H9 (cell line): ENCODE measurements at regions not wholly inside any gene's neighbourhood (a gene's known extent, or its start where the extent isn't known, plus 50 kb on each side); places are given as distances from the start of the nearest gene placed in this dataset.

ENCODE experiments used
- DNase-seq: peaks from one replicate; pipeline ENCODE4 v3.0.0-alpha.2; 2017
- H2AFZ ChIP-seq: one replicate; pipeline ENCODE4 v1.6.1; 2013; ENCODE audit warnings: mild to moderate bottlenecking, low read length, control low read depth, moderate library complexity
- H2AK5ac ChIP-seq: 2 replicates; pipeline ENCODE4 v1.6.1; 2013; ENCODE audit warnings: low read length, control low read depth, mixed read lengths; ENCODE audit not compliant: insufficient read length
- H2BK120ac ChIP-seq: one replicate; pipeline ENCODE4 v1.6.1; 2013; ENCODE audit warnings: low read depth, mild to moderate bottlenecking, low read length, control low read depth, inconsistent platforms; ENCODE audit not compliant: poor library complexity, severe bottlenecking
- H2BK12ac ChIP-seq: 2 replicates; pipeline ENCODE4 v1.6.1; 2013; ENCODE audit warnings: low read length, control low read depth, mixed read lengths, low read depth; ENCODE audit not compliant: insufficient read length
- H2BK15ac ChIP-seq: 2 replicates; pipeline ENCODE4 v1.6.1; 2013; ENCODE audit warnings: low read depth, low read length, control low read depth
- H2BK20ac ChIP-seq: one replicate; pipeline ENCODE4 v1.6.1; 2013; ENCODE audit warnings: low read depth, mild to moderate bottlenecking, low read length, control low read depth, inconsistent platforms; ENCODE audit not compliant: poor library complexity, severe bottlenecking
- H2BK5ac ChIP-seq: 2 replicates; pipeline ENCODE4 v1.6.1; 2013; ENCODE audit warnings: low read length, control low read depth, mixed read lengths; ENCODE audit not compliant: insufficient read length
- H3K14ac ChIP-seq: 2 replicates; pipeline ENCODE4 v1.6.1; 2013; ENCODE audit warnings: low read length, control low read depth; ENCODE audit not compliant: insufficient read depth
- H3K18ac ChIP-seq: 2 replicates; pipeline ENCODE4 v1.6.1; 2013; ENCODE audit warnings: low read depth, mild to moderate bottlenecking, mixed read lengths, low read length, control low read depth; ENCODE audit not compliant: insufficient read length
- H3K23ac ChIP-seq: 2 replicates; pipeline ENCODE4 v1.6.1; 2013; ENCODE audit warnings: low read length, control low read depth, mixed read lengths, low read depth; ENCODE audit not compliant: insufficient read length
- H3K23me2 ChIP-seq: 2 replicates; pipeline ENCODE4 v1.6.1; 2013; ENCODE audit warnings: low read depth, mild to moderate bottlenecking, mixed read lengths, low read length, control low read depth; ENCODE audit not compliant: insufficient read length, poor library complexity, severe bottlenecking
- H3K27ac ChIP-seq: 2 replicates; pipeline ENCODE4 v1.5.1; 2013; ENCODE audit warnings: low read length, control low read depth, mixed read lengths, low read depth; ENCODE audit not compliant: insufficient read length
- H3K27me3 ChIP-seq: 2 replicates; pipeline ENCODE4 v1.6.1; 2013; ENCODE audit warnings: low read length, control low read depth, inconsistent platforms; ENCODE audit not compliant: insufficient read depth
- H3K4ac ChIP-seq: 2 replicates; pipeline ENCODE4 v1.6.1; 2013; ENCODE audit warnings: low read depth, mild to moderate bottlenecking, control low read depth, inconsistent platforms, low read length, moderate library complexity
- H3K4me1 ChIP-seq: 2 replicates; pipeline ENCODE4 v1.6.1; 2013; ENCODE audit warnings: low read length, control low read depth, inconsistent platforms; ENCODE audit not compliant: insufficient read depth
- H3K4me2 ChIP-seq: 2 replicates; pipeline ENCODE4 v1.6.1; 2013; ENCODE audit warnings: low read length, control low read depth, mixed read lengths; ENCODE audit not compliant: insufficient read length, insufficient read depth
- H3K56ac ChIP-seq: 2 replicates; pipeline ENCODE4 v1.6.1; 2013; ENCODE audit warnings: low read depth, mild to moderate bottlenecking, mixed read lengths, low read length, control low read depth; ENCODE audit not compliant: insufficient read length
- H3K79me1 ChIP-seq: 2 replicates; pipeline ENCODE4 v1.6.1; 2013; ENCODE audit warnings: low read depth, mild to moderate bottlenecking, moderate library complexity, low read length, control low read depth, inconsistent platforms; ENCODE audit not compliant: insufficient read depth, poor library complexity, severe bottlenecking
- H3K79me2 ChIP-seq: 2 replicates; pipeline ENCODE4 v1.6.1; 2013; ENCODE audit warnings: low read length, control low read depth, inconsistent platforms; ENCODE audit not compliant: insufficient read depth
- H3K9ac ChIP-seq: 2 replicates; pipeline ENCODE4 v1.6.1; 2013; ENCODE audit warnings: low read length, control low read depth, mixed read lengths; ENCODE audit not compliant: insufficient read length; ENCODE audit errors: extremely low read depth
- H3K9me3 ChIP-seq: one replicate; pipeline ENCODE4 v1.6.1; 2013; ENCODE audit warnings: low read depth, low read length, inconsistent platforms; ENCODE audit not compliant: control insufficient read depth
- H3T11ph ChIP-seq: one replicate; pipeline ENCODE4 v1.6.1; 2013; ENCODE audit warnings: mild to moderate bottlenecking, low read length, control low read depth, inconsistent platforms
- H4K20me1 ChIP-seq: one replicate; pipeline ENCODE4 v1.6.1; 2013; ENCODE audit not compliant: control insufficient read depth, insufficient read length, insufficient read depth
- H4K5ac ChIP-seq: 2 replicates; pipeline ENCODE4 v1.6.1; 2013; ENCODE audit warnings: low read depth, mild to moderate bottlenecking, mixed read lengths, low read length, control low read depth; ENCODE audit not compliant: insufficient read length
- H4K8ac ChIP-seq: replicated peaks from 2 replicates; pipeline ENCODE4 v1.6.1; 2013; ENCODE audit warnings: low read length, control low read depth, mixed read lengths, low read depth; ENCODE audit not compliant: insufficient read length
- H4K91ac ChIP-seq: 2 replicates; pipeline ENCODE4 v1.6.1; 2013; ENCODE audit warnings: low read depth, mild to moderate bottlenecking, moderate library complexity, mixed read lengths, low read length, control low read depth; ENCODE audit not compliant: insufficient read length
- H3K27ac Mint-ChIP-seq, 3 experiments: 2 replicates in 2 of 3; 3 replicates in 1 of 3; pipeline ENCODE4 v1.8.0; 2020 to 2021; ENCODE audit warnings: mixed read lengths in 3 of 3, mild to moderate bottlenecking in 1 of 3, moderate library complexity in 1 of 3
- H3K27me3 Mint-ChIP-seq: 2 replicates; pipeline ENCODE4 v1.8.0; 2021; ENCODE audit warnings: low read depth, mild to moderate bottlenecking, moderate library complexity, mixed read lengths
- H3K36me3 Mint-ChIP-seq, 3 experiments: 2 replicates in 2 of 3; 3 replicates in 1 of 3; pipeline ENCODE4 v1.8.0; 2020 to 2021; ENCODE audit warnings: low read depth in 3 of 3, mixed read lengths in 3 of 3; ENCODE audit not compliant: insufficient read depth in 1 of 3
- H3K4me1 Mint-ChIP-seq, 2 experiments: 2 replicates each; pipeline ENCODE4 v1.8.0; 2020; ENCODE audit warnings: mixed read lengths in 2 of 2
- H3K4me3 Mint-ChIP-seq, 2 experiments: 2 replicates in 1 of 2; 3 replicates in 1 of 2; pipeline ENCODE4 v1.8.0; 2020 to 2021; ENCODE audit warnings: mild to moderate bottlenecking in 2 of 2, mixed read lengths in 2 of 2, moderate library complexity in 1 of 2
- H3K9me3 Mint-ChIP-seq, 2 experiments: 2 replicates in 1 of 2; 3 replicates in 1 of 2; pipeline ENCODE4 v1.8.0; 2020; ENCODE audit warnings: mild to moderate bottlenecking in 2 of 2, mixed read lengths in 2 of 2, moderate library complexity in 1 of 2
- WGBS: extraction: QIAGEN DNeasy Blood & Tissue Kit; methylation state at CpG from one replicate; pipeline ENCODE4 v1.1.7; 2013; ENCODE audit warnings: missing lambda C conversion rate, low lambda C conversion rate, mixed read lengths; ENCODE audit not compliant: insufficient read length; ENCODE audit errors: extremely low coverage; 5-methylcytosine and 5-hydroxymethylcytosine counted together
- TF ChIP-seq, protein P1 (sequence below): fragments of 200-600 bp; sonication (generic); conservative IDR thresholded peaks from 3 replicates; pipeline ENCODE4 v1.8.0; 2021; ENCODE audit warnings: antibody characterized with exemption, mild to moderate bottlenecking

- Mint-ChIP-seq H3K27me3 (no peaks in the 10 kb centered on the region), H3K36me3 (no peaks in the 10 kb centered on the region)
- no CpG with 5 or more reads among the region's 3 CpGs for WGBS
Observed at GRCh38 chr4:29459926-29460325, 1260.2 kb upstream of the PCDH7 start.

More at GRCh38 chr4:29459926-29460325, 1260.2 kb upstream of the PCDH7 start:
- Histone ChIP-seq H3K9me3 (no peaks in the 10 kb centered on the region), H4K5ac (no peak overlapping the region), H2BK5ac (no peak overlapping the region), H4K8ac (no peak overlapping the region), H3K9ac (no peak overlapping the region), H2BK20ac (no peak overlapping the region), H4K91ac (no peak overlapping the region), H3K79me2 (no peaks in the 10 kb centered on the region), H3K79me1 (no peaks in the 10 kb centered on the region), H2AK5ac (no peak overlapping the region), H2BK15ac (no peak overlapping the region), H2BK12ac (no peak overlapping the region), H3K23me2 (no peaks in the 10 kb centered on the region), H4K20me1 (no peaks in the 10 kb centered on the region), H3K4me1 (no peaks in the 10 kb centered on the region), H3K23ac (no peak overlapping the region), H3K27ac (no peak overlapping the region), H3K14ac (no peak overlapping the region), H2AFZ (no peak overlapping the region), H2BK120ac (no peak overlapping the region), H3K18ac (no peak overlapping the region), H3K4me2 (no peak overlapping the region), H3T11ph (no peak overlapping the region), H3K4ac (no peak overlapping the region), H3K27me3 (no peaks in the 10 kb centered on the region), H3K56ac (no peak overlapping the region)
- TF ChIP-seq, protein P1, sequence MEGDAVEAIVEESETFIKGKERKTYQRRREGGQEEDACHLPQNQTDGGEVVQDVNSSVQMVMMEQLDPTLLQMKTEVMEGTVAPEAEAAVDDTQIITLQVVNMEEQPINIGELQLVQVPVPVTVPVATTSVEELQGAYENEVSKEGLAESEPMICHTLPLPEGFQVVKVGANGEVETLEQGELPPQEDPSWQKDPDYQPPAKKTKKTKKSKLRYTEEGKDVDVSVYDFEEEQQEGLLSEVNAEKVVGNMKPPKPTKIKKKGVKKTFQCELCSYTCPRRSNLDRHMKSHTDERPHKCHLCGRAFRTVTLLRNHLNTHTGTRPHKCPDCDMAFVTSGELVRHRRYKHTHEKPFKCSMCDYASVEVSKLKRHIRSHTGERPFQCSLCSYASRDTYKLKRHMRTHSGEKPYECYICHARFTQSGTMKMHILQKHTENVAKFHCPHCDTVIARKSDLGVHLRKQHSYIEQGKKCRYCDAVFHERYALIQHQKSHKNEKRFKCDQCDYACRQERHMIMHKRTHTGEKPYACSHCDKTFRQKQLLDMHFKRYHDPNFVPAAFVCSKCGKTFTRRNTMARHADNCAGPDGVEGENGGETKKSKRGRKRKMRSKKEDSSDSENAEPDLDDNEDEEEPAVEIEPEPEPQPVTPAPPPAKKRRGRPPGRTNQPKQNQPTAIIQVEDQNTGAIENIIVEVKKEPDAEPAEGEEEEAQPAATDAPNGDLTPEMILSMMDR: no peak
- DNase-seq: no peak
- Mint-ChIP-seq H3K4me1 (no peaks in the 10 kb centered on the region), H3K9me3 (no peaks in the 10 kb centered on the region; a peak in 2 of 5 replicates), H3K27ac (no peak overlapping the region; a peak in 1 of 7 replicates), H3K4me3 (no peak overlapping the region)
